Spleen (tissue), 11 donors: ENCODE measurements at regions not wholly inside any gene's neighbourhood (a gene's known extent, or its start where the extent isn't known, plus 50 kb on each side); places are given as distances from the start of the nearest gene placed in this dataset.

Source experiments
- DNase-seq: peaks from one replicate; pipeline ENCODE4 v3.0.0-alpha.2; 2020
- H3K27ac ChIP-seq, 8 donors: fragments of 200-600 bp; sonication (generic) in 7 of 8; 1 replicate in 4 of 8; 2 replicates in 4 of 8; pipeline versions ENCODE4 v1.5.0 to v1.8.0; 2016 to 2021; ENCODE audit warnings: inconsistent platforms in 4 of 8, mild to moderate bottlenecking in 4 of 8, moderate library complexity in 1 of 8
- H3K27me3 ChIP-seq, 7 donors: fragments of 200-600 bp; sonication (generic) in 6 of 7; replicated peaks in 1 of 7; 1 replicate in 4 of 7; 2 replicates in 3 of 7; pipeline versions ENCODE4 v1.5.0 to v1.8.0; 2016 to 2021; ENCODE audit warnings: inconsistent platforms in 3 of 7, mild to moderate bottlenecking in 1 of 7
- H3K36me3 ChIP-seq, 6 donors: fragments of 200-600 bp; sonication (generic) in 5 of 6; 1 replicate in 4 of 6; 2 replicates in 2 of 6; pipeline versions ENCODE4 v1.5.0 to v1.8.0; 2016 to 2021; ENCODE audit warnings: inconsistent platforms in 2 of 6
- H3K4me1 ChIP-seq, 6 donors: fragments of 200-600 bp; sonication (generic) in 5 of 6; 1 replicate in 3 of 6; 2 replicates in 3 of 6; pipeline versions ENCODE4 v1.5.0 to v1.8.0; 2016 to 2021; ENCODE audit warnings: inconsistent platforms in 3 of 6
- H3K4me3 ChIP-seq, 8 donors: fragments of 200-600 bp; sonication (generic) in 7 of 8; 1 replicate in 4 of 8; 2 replicates in 4 of 8; pipeline versions ENCODE4 v1.5.0 to v1.8.0; 2016 to 2021; ENCODE audit warnings: inconsistent platforms in 4 of 8, mild to moderate bottlenecking in 4 of 8, moderate library complexity in 2 of 8
- H3K9me3 ChIP-seq, 8 donors: fragments of 200-600 bp; sonication (generic) in 7 of 8; 1 replicate in 4 of 8; 2 replicates in 4 of 8; pipeline versions ENCODE4 v1.5.0 to v1.8.0; 2016 to 2021; ENCODE audit warnings: inconsistent platforms in 4 of 8
- CTCF ChIP-seq, 11 experiments: fragments of 200-600 bp in 7 of 11; fragments of 450-650 bp in 4 of 11; sonication (generic) in 4 of 11; IDR thresholded peaks in 8 of 11; conservative IDR thresholded peaks in 3 of 11; 1 replicate in 7 of 11; 2 replicates in 4 of 11; pipeline versions ENCODE4 v1.4.0 to v1.8.0; 2016 to 2021; ENCODE audit warnings: antibody characterized with exemption in 11 of 11, inconsistent platforms in 4 of 11, mild to moderate bottlenecking in 1 of 11
- POLR2A ChIP-seq, 3 donors: fragments of 450-650 bp; IDR thresholded peaks; one replicate each; pipeline ENCODE4 v1.5.1; 2017; ENCODE audit warnings: antibody characterized with exemption in 3 of 3, mild to moderate bottlenecking in 1 of 3
- POLR2AphosphoS5 ChIP-seq, 3 donors: sonication (generic); formaldehyde crosslinking; IDR thresholded peaks; one replicate each; pipeline ENCODE4 v1.5.1; 2017; ENCODE audit warnings: antibody characterized with exemption in 3 of 3
- WGBS, 5 donors: extraction: QIAGEN DNeasy Blood & Tissue Kit in 3 of 5; methylation state at CpG; one replicate each; pipeline versions ENCODE4 v1.1.5 to v1.1.7; 2013 to 2018; 5-methylcytosine and 5-hydroxymethylcytosine counted together
- intact Hi-C: fragments of 100-400 bp; cut with DNase I; formaldehyde crosslinking; loops from one replicate; pipeline ENCODE4 v1.15.0; 2023; ENCODE audit warnings: low total_unique reads
- donor health status: healthy with polysubstance abuse.
- donor health status: DM: no; HTN: no; CAD: no; lungs with moderate emphysema.
- donor health status: DM: no; HTN: no; CAD: no.
- donor health status: Bipolar disorder and iron deficiency.
- donor health status: healthy.
- donor health status: DM: no; HTN: no; CAD: no.
- donor health status: DM: yes; HTN: yes; CAD: no.

GRCh38 chr15:36235173-36235572, 344.3 kb upstream of the CDIN1 start:
- Histone ChIP-seq H3K4me1 (no peaks in the 10 kb centered on the region), H3K4me3 (no peak overlapping the region), H3K27ac (no peak overlapping the region), H3K9me3 (peaks cover 0 to 22% (median 3%) of the 10 kb centered on the region in 8 donors), H3K36me3 (no peaks in the 10 kb centered on the region), H3K27me3 (no peaks in the 10 kb centered on the region)
- no peak for TF ChIP-seq POLR2A (IDR thresholded peaks at IDR 0.05)
- no peak for TF ChIP-seq CTCF (IDR thresholded peaks at IDR 0.05 in 8 of 11, conservative IDR thresholded peaks at IDR 0.05 in 3 of 11)
- TF ChIP-seq POLR2AphosphoS5 (IDR thresholded peaks at IDR 0.05): no peak
- intact Hi-C loops: no loop called here
- DNase-seq: no peak

DNA sequence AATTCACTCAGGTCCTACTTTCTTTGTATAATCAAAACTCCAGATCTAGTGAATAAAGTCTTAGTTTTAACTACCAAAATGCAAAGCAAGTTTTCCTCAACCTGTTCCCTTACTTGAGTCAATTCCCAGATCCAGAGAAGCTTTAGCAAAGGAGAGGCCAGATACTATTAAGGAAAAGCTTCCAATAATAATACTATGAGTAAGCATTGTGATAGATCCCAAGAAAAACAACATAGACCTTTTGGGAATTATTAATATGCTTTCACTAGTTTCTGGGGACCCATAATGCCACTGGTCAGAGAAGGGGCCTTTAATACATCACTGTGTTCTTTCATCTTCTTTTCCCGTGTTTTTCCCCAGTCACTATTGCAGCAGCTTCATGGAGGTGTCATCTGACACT, 339.9 kb upstream of the CDIN1 start:
- no peak overlapping the region for H3K4me3 ChIP-seq
- no peaks in the 10 kb centered on the region for H3K36me3 ChIP-seq
- 68 to 78% (median 75%) methylated on average over 1 of the region's 1 CpG for WGBS, 5 donors
- H3K27me3 ChIP-seq: no peaks in the 10 kb centered on the region
- no peak overlapping the region for H3K27ac ChIP-seq
- no peak for DNase-seq
- peaks cover 0 to 28% (median 16%) of the 10 kb centered on the region in 8 donors for H3K9me3 ChIP-seq
- intact Hi-C loops: no loop called here
- TF ChIP-seq POLR2AphosphoS5 (IDR thresholded peaks at IDR 0.05) (no peak), POLR2A (IDR thresholded peaks at IDR 0.05) (no peak), CTCF (IDR thresholded peaks at IDR 0.05 in 8 of 11, conservative IDR thresholded peaks at IDR 0.05 in 3 of 11) (no peak)
- H3K4me1 ChIP-seq: no peaks in the 10 kb centered on the region

DNA sequence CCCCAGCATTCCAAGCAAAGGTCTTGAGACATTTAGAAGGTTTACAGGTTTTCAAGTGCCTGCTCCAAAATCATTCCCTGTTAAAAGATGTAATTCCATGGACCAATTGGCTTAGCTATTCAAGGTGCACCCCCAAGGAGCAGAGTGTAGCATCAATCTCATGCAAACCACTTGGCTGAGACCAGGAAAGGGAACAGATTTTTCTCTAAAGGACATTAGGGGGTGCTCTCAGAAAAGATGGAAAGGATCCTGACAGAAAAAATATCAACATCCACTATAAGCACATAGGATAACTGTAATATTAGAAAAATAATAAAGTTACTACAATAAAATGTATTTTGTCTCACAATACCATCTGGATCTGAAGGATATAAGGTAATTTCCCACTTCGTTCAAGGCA, 328.0 kb upstream of the CDIN1 start:
- no peak for TF ChIP-seq POLR2AphosphoS5 (IDR thresholded peaks at IDR 0.05)
- DNase-seq: no peak
- Histone ChIP-seq H3K4me1 (peaks cover 0 to 2% (median 0%) of the 10 kb centered on the region in 6 donors), H3K27me3 (no peaks in the 10 kb centered on the region), H3K27ac (no peak overlapping the region), H3K36me3 (no peaks in the 10 kb centered on the region), H3K9me3 (peaks cover 0 to 8% (median 0%) of the 10 kb centered on the region in 8 donors), H3K4me3 (no peak overlapping the region)
- intact Hi-C loops: no loop called here
- WGBS, 5 donors: 68 to 90% (median 74%) methylated on average over 1 of the region's 1 CpG

- Histone ChIP-seq H3K27me3 (no peaks in the 10 kb centered on the region), H3K4me1 (peaks cover 0 to 2% (median 0%) of the 10 kb centered on the region in 6 donors), H3K9me3 (peaks cover 0 to 8% (median 0%) of the 10 kb centered on the region in 8 donors), H3K36me3 (no peaks in the 10 kb centered on the region), H3K4me3 (no peak overlapping the region), H3K27ac (no peak overlapping the region)
- TF ChIP-seq POLR2A (IDR thresholded peaks at IDR 0.05) (no peak), CTCF (IDR thresholded peaks at IDR 0.05 in 8 of 11, conservative IDR thresholded peaks at IDR 0.05 in 3 of 11) (no peak), POLR2AphosphoS5 (IDR thresholded peaks at IDR 0.05) (no peak)
- intact Hi-C loops: no loop called here
- WGBS, 5 donors: 85 to 94% (median 86%) methylated on average over 10 of the region's 10 CpGs
- no peak for DNase-seq
These were observed 327.2 kb upstream of the CDIN1 start for GRCh38 chr15:36252146-36252711.

GRCh38 chr15:36254426-36254825, 325.0 kb upstream of the CDIN1 start:
- no peak for TF ChIP-seq POLR2A (IDR thresholded peaks at IDR 0.05)
- TF ChIP-seq POLR2AphosphoS5 (IDR thresholded peaks at IDR 0.05): no peak
- TF ChIP-seq CTCF (IDR thresholded peaks at IDR 0.05 in 8 of 11, conservative IDR thresholded peaks at IDR 0.05 in 3 of 11): no peak
- peaks cover 0 to 2% (median 0%) of the 10 kb centered on the region in 6 donors for H3K4me1 ChIP-seq
- H3K27me3 ChIP-seq: no peaks in the 10 kb centered on the region
- intact Hi-C loops: no loop called here
- peak overlapping the region in 6 of 8 donors; percentile 24 to 65 (median 56) for H3K27ac ChIP-seq
- no peak for DNase-seq
- no peak overlapping the region for H3K4me3 ChIP-seq
- peaks cover 0 to 3% (median 0%) of the 10 kb centered on the region in 8 donors for H3K9me3 ChIP-seq
- H3K36me3 ChIP-seq: no peaks in the 10 kb centered on the region
